ENCODE measurements at regions not wholly inside any gene's neighbourhood (a gene's known extent, or its start where the extent isn't known, plus 50 kb on each side); places are given as distances from the start of the nearest gene placed in this dataset.

- TF ChIP-seq ZNF274 (IDR thresholded peaks at IDR 0.05; ENCODE audit: low read depth, low read length) (no peak), YY1 (IDR thresholded peaks at IDR 0.05; ENCODE audit: insufficient read depth, insufficient read length) (no peak), SUZ12 (IDR thresholded peaks at IDR 0.05; ENCODE audit: extremely low read depth, insufficient read depth, insufficient read length) (no peak)
Observed at GRCh38 chr18:40367576-40367975, 1587.5 kb upstream of the PIK3C3 start.

Measured in NT2/D1 (cell line).